MM.1S (cell line): ENCODE measurements at regions not wholly inside any gene's neighbourhood (a gene's known extent, or its start where the extent isn't known, plus 50 kb on each side); places are given as distances from the start of the nearest gene placed in this dataset.

Experiments
- DNase-seq: peaks from one replicate; pipeline ENCODE4 v3.0.0-alpha.2; 2015
- H2AFZ ChIP-seq: fragments of 300-600 bp; sonication (generic); 2 replicates; pipeline ENCODE4 v1.6.0; 2016; ENCODE audit warnings: antibody characterized with exemption, low read length
- H3F3A ChIP-seq: fragments of 300-600 bp; sonication (generic); 2 replicates; pipeline ENCODE4 v1.6.1; 2016; ENCODE audit warnings: mild to moderate bottlenecking, antibody characterized with exemption, low read length, moderate library complexity, mixed read lengths; ENCODE audit not compliant: insufficient read depth
- H3K27ac ChIP-seq: fragments of 300-600 bp; sonication (generic); 2 replicates; pipeline ENCODE4 v1.5.1; 2016; ENCODE audit warnings: mild to moderate bottlenecking, low read length
- H3K27me3 ChIP-seq: fragments of 300-600 bp; sonication (generic); replicated peaks from 2 replicates; pipeline ENCODE4 v1.6.0; 2016; ENCODE audit warnings: low read length; ENCODE audit not compliant: insufficient read depth
- H3K36me3 ChIP-seq: fragments of 300-600 bp; sonication (generic); replicated peaks from 2 replicates; pipeline ENCODE4 v1.6.1; 2016; ENCODE audit warnings: mild to moderate bottlenecking, low read length, mixed read lengths; ENCODE audit not compliant: insufficient read depth
- H3K4me1 ChIP-seq: fragments of 300-600 bp; sonication (generic); 2 replicates; pipeline ENCODE4 v1.6.1; 2016; ENCODE audit warnings: low read length, mixed read lengths
- H3K4me2 ChIP-seq: fragments of 300-600 bp; sonication (generic); 2 replicates; pipeline ENCODE4 v1.6.0; 2016; ENCODE audit warnings: low read depth, low read length
- H3K4me3 ChIP-seq: fragments of 300-600 bp; sonication (generic); 2 replicates; pipeline ENCODE4 v1.5.1; 2016; ENCODE audit warnings: low read length, mixed read lengths
- H3K79me2 ChIP-seq: fragments of 300-600 bp; sonication (generic); 2 replicates; pipeline ENCODE4 v1.6.1; 2016; ENCODE audit warnings: mixed run types, low read length, mixed read lengths
- H3K9ac ChIP-seq: fragments of 300-600 bp; sonication (generic); 2 replicates; pipeline ENCODE4 v1.6.1; 2016; ENCODE audit warnings: low read length, mixed read lengths
- H3K9me2 ChIP-seq: fragments of 300-600 bp; sonication (generic); replicated peaks from 2 replicates; pipeline ENCODE4 v1.6.1; 2016; ENCODE audit warnings: mild to moderate bottlenecking, low read length, mixed read lengths; ENCODE audit not compliant: insufficient read depth
- H3K9me3 ChIP-seq: fragments of 300-600 bp; sonication (generic); replicated peaks from 2 replicates; pipeline ENCODE4 v1.6.1; 2016; ENCODE audit warnings: mild to moderate bottlenecking, low read length, mixed read lengths; ENCODE audit not compliant: insufficient read depth
- H4K20me1 ChIP-seq: fragments of 300-600 bp; sonication (generic); 2 replicates; pipeline ENCODE4 v1.6.1; 2016; ENCODE audit warnings: mild to moderate bottlenecking, low read length, moderate library complexity, mixed read lengths; ENCODE audit not compliant: insufficient read depth
- EZH2 ChIP-seq: fragments of 300-600 bp; sonication (generic); optimal IDR thresholded peaks from 2 replicates; pipeline ENCODE3; 2017; ENCODE audit warnings: low read depth, mild to moderate bottlenecking, antibody characterized with exemption, low read length, mixed read lengths
- EZH2phosphoT487 ChIP-seq: fragments of 300-600 bp; sonication (generic); IDR thresholded peaks from 2 replicates; pipeline ENCODE4 v1.6.1; 2018; ENCODE audit warnings: antibody characterized with exemption, low read length
- TF ChIP-seq, protein P1 (sequence below): fragments of 300-600 bp; sonication (generic); IDR thresholded peaks from 2 replicates; pipeline ENCODE4 v1.5.1; 2016; ENCODE audit warnings: antibody characterized with exemption, low read length, mixed read lengths

DNA sequence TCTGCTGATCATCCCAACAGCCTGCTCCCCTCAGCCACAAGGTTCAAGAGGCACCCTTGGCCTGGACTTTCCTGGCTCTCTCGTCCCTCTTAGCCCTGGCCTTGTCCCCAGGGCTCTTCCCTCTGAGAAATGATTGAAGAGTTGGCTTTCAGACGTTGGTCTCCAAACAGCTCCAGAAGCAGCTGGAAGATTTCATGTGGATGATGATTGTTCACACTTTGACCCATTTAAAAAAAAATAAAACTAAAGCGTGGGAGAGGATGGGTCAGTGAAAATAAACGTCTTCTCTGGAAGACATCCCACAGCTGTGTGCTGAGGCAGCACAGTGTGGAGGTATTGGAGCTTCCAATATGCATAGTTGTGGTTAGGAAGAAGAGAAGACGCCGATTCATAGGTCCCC, 54.7 kb upstream of the CDH11 start:
- H3K4me2 ChIP-seq: no peak overlapping the region
- no peaks in the 10 kb centered on the region for H3K9me3 ChIP-seq
- H3K4me3 ChIP-seq: no peak overlapping the region
- no peak overlapping the region for H3K27ac ChIP-seq
- H3K79me2 ChIP-seq: no peaks in the 10 kb centered on the region
- no peaks in the 10 kb centered on the region for H3K36me3 ChIP-seq
- no peaks in the 10 kb centered on the region for H4K20me1 ChIP-seq
- H3K9me2 ChIP-seq: no peaks in the 10 kb centered on the region
- no peaks in the 10 kb centered on the region for H3K4me1 ChIP-seq
- H3K27me3 ChIP-seq: no peaks in the 10 kb centered on the region
- no peaks in the 10 kb centered on the region for H3F3A ChIP-seq
- no peak for TF ChIP-seq EZH2
- TF ChIP-seq EZH2phosphoT487: no peak
- TF ChIP-seq, protein P1, sequence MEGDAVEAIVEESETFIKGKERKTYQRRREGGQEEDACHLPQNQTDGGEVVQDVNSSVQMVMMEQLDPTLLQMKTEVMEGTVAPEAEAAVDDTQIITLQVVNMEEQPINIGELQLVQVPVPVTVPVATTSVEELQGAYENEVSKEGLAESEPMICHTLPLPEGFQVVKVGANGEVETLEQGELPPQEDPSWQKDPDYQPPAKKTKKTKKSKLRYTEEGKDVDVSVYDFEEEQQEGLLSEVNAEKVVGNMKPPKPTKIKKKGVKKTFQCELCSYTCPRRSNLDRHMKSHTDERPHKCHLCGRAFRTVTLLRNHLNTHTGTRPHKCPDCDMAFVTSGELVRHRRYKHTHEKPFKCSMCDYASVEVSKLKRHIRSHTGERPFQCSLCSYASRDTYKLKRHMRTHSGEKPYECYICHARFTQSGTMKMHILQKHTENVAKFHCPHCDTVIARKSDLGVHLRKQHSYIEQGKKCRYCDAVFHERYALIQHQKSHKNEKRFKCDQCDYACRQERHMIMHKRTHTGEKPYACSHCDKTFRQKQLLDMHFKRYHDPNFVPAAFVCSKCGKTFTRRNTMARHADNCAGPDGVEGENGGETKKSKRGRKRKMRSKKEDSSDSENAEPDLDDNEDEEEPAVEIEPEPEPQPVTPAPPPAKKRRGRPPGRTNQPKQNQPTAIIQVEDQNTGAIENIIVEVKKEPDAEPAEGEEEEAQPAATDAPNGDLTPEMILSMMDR: no peak
- no peak overlapping the region for H3K9ac ChIP-seq
- DNase-seq: no peak
- H2AFZ ChIP-seq: no peak overlapping the region

DNA sequence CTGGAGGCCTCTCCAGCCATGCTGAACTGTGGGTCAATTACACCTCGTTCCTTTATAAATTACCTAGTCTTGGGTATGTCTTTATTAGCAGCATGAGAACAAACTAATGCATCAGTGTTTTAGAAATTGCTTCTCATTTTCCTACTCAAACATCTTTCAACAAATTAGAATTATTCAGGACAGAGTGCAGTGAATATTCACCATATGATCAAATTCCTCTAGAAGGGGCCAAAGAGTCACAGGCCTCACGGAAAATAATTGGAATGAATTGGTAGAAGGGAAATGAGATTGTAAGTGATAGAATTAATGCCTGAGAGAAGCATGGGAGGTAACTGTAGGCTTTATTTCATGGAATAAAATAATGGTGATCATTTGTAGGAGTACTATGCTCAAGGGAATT, 50.5 kb upstream of the CDH11 start:
- no peak overlapping the region for H3K9ac ChIP-seq
- H3K9me3 ChIP-seq: no peaks in the 10 kb centered on the region
- no peaks in the 10 kb centered on the region for H3K4me1 ChIP-seq
- no peaks in the 10 kb centered on the region for H3F3A ChIP-seq
- no peak overlapping the region for H3K27ac ChIP-seq
- no peak overlapping the region for H3K4me3 ChIP-seq
- no peaks in the 10 kb centered on the region for H3K27me3 ChIP-seq
- H3K9me2 ChIP-seq: no peaks in the 10 kb centered on the region
- no peaks in the 10 kb centered on the region for H4K20me1 ChIP-seq
- no peaks in the 10 kb centered on the region for H3K79me2 ChIP-seq
- no peak overlapping the region for H3K4me2 ChIP-seq
- no peak for DNase-seq
- TF ChIP-seq, protein P1: no peak
- TF ChIP-seq EZH2: no peak
- TF ChIP-seq EZH2phosphoT487: no peak
- H3K36me3 ChIP-seq: no peaks in the 10 kb centered on the region
- H2AFZ ChIP-seq: no peak overlapping the region
